HG03135 (cell line): ENCODE measurements at regions not wholly inside any gene's neighbourhood (a gene's known extent, or its start where the extent isn't known, plus 50 kb on each side); places are given as distances from the start of the nearest gene placed in this dataset.

Source experiments
- ATAC-seq: cut with Tn5 transposase; IDR thresholded peaks from one replicate; pipeline ENCODE4 v1.9.1; 2021; ENCODE audit warnings: mild to moderate bottlenecking, moderate library complexity; ENCODE audit not compliant: unreplicated experiment

GRCh38 chr2:111675419-111676194 is 208.4 kb downstream of the ANAPC1 start:
- no peak for ATAC-seq

- no peak for ATAC-seq
These were observed 207.6 kb downstream of the ANAPC1 start for GRCh38 chr2:111676291-111676822.

- ATAC-seq, result no peak
These were observed 205.8 kb downstream of the ANAPC1 start for GRCh38 chr2:111678161-111678560.

GRCh38 chr2:111678651-111679050 is 205.3 kb downstream of the ANAPC1 start:
- ATAC-seq, result no peak

GRCh38 chr2:111679202-111679601 is 204.8 kb downstream of the ANAPC1 start:
- ATAC-seq, result no peak

GRCh38 chr2:111684611-111685010 is 199.4 kb downstream of the ANAPC1 start:
- no peak for ATAC-seq

- ATAC-seq, result no peak
These were observed 198.7 kb downstream of the ANAPC1 start for GRCh38 chr2:111685342-111685741.

- no peak for ATAC-seq
These were observed 197.0 kb downstream of the ANAPC1 start for GRCh38 chr2:111686994-111687393.

GRCh38 chr2:111687911-111688310 is 196.1 kb downstream of the ANAPC1 start:
- ATAC-seq, result no peak

- no peak for ATAC-seq
These were observed 195.5 kb downstream of the ANAPC1 start for GRCh38 chr2:111688482-111688881.

GRCh38 chr2:111689174-111689573 is 194.8 kb downstream of the ANAPC1 start:
- no peak for ATAC-seq

- no peak for ATAC-seq
These were observed 194.1 kb downstream of the ANAPC1 start for GRCh38 chr2:111689941-111690340.

GRCh38 chr2:111691164-111691875 is 192.7 kb downstream of the ANAPC1 start:
- no peak for ATAC-seq

- no peak for ATAC-seq
These were observed 191.7 kb downstream of the ANAPC1 start for GRCh38 chr2:111692311-111692710.

- ATAC-seq, result no peak
These were observed 189.3 kb downstream of the ANAPC1 start for GRCh38 chr2:111694700-111695101.

GRCh38 chr2:111695441-111696007 is 188.5 kb downstream of the ANAPC1 start:
- no peak for ATAC-seq

GRCh38 chr2:111696226-111696625 is 187.8 kb downstream of the ANAPC1 start:
- no peak for ATAC-seq

GRCh38 chr2:111697560-111697959 is 186.4 kb downstream of the ANAPC1 start:
- no peak for ATAC-seq

GRCh38 chr2:111698089-111698488 is 185.9 kb downstream of the ANAPC1 start:
- ATAC-seq, result no peak

- no peak for ATAC-seq
These were observed 185.0 kb downstream of the ANAPC1 start for GRCh38 chr2:111698743-111699554.

GRCh38 chr2:111701266-111701665 is 182.7 kb downstream of the ANAPC1 start:
- ATAC-seq, result no peak
